GM12874 (cell line): ENCODE measurements at regions not wholly inside any gene's neighbourhood (a gene's known extent, or its start where the extent isn't known, plus 50 kb on each side); places are given as distances from the start of the nearest gene placed in this dataset.

Experiments
- CTCF ChIP-seq: IDR thresholded peaks from 2 replicates; pipeline ENCODE4 v1.5.1; 2011; ENCODE audit warnings: low read depth, mild to moderate bottlenecking, control low read depth, low read length, moderate library complexity; ENCODE audit not compliant: insufficient read depth

- no peak for TF ChIP-seq CTCF
Measured at GRCh38 chr5:125057912-125058826, 311.7 kb upstream of the ZNF608 start.

- TF ChIP-seq CTCF: no peak
Measured at GRCh38 chr5:125059255-125060002, 313.0 kb upstream of the ZNF608 start.

GRCh38 chr5:125061726-125062125 is 315.3 kb upstream of the ZNF608 start:
- no peak for TF ChIP-seq CTCF

GRCh38 chr5:125064621-125065438 is 318.4 kb upstream of the ZNF608 start:
- no peak for TF ChIP-seq CTCF

GRCh38 chr5:125065741-125066140 is 319.3 kb upstream of the ZNF608 start:
- no peak for TF ChIP-seq CTCF

- no peak for TF ChIP-seq CTCF
Measured at GRCh38 chr5:125070961-125071360, 324.5 kb upstream of the ZNF608 start.

GRCh38 chr5:125073090-125073489 is 326.7 kb upstream of the ZNF608 start:
- TF ChIP-seq CTCF: no peak
